H9 (cell line): ENCODE measurements at regions not wholly inside any gene's neighbourhood (a gene's known extent, or its start where the extent isn't known, plus 50 kb on each side); places are given as distances from the start of the nearest gene placed in this dataset.

Experiments
- DNase-seq: peaks from one replicate; pipeline ENCODE4 v3.0.0-alpha.2; 2017
- H2AFZ ChIP-seq: one replicate; pipeline ENCODE4 v1.6.1; 2013; ENCODE audit warnings: mild to moderate bottlenecking, low read length, control low read depth, moderate library complexity
- H2AK5ac ChIP-seq: 2 replicates; pipeline ENCODE4 v1.6.1; 2013; ENCODE audit warnings: low read length, control low read depth, mixed read lengths; ENCODE audit not compliant: insufficient read length
- H2BK120ac ChIP-seq: one replicate; pipeline ENCODE4 v1.6.1; 2013; ENCODE audit warnings: low read depth, mild to moderate bottlenecking, low read length, control low read depth, inconsistent platforms; ENCODE audit not compliant: poor library complexity, severe bottlenecking
- H2BK12ac ChIP-seq: 2 replicates; pipeline ENCODE4 v1.6.1; 2013; ENCODE audit warnings: low read length, control low read depth, mixed read lengths, low read depth; ENCODE audit not compliant: insufficient read length
- H2BK15ac ChIP-seq: 2 replicates; pipeline ENCODE4 v1.6.1; 2013; ENCODE audit warnings: low read depth, low read length, control low read depth
- H2BK20ac ChIP-seq: one replicate; pipeline ENCODE4 v1.6.1; 2013; ENCODE audit warnings: low read depth, mild to moderate bottlenecking, low read length, control low read depth, inconsistent platforms; ENCODE audit not compliant: poor library complexity, severe bottlenecking
- H2BK5ac ChIP-seq: 2 replicates; pipeline ENCODE4 v1.6.1; 2013; ENCODE audit warnings: low read length, control low read depth, mixed read lengths; ENCODE audit not compliant: insufficient read length
- H3K14ac ChIP-seq: 2 replicates; pipeline ENCODE4 v1.6.1; 2013; ENCODE audit warnings: low read length, control low read depth; ENCODE audit not compliant: insufficient read depth
- H3K18ac ChIP-seq: 2 replicates; pipeline ENCODE4 v1.6.1; 2013; ENCODE audit warnings: low read depth, mild to moderate bottlenecking, mixed read lengths, low read length, control low read depth; ENCODE audit not compliant: insufficient read length
- H3K23ac ChIP-seq: 2 replicates; pipeline ENCODE4 v1.6.1; 2013; ENCODE audit warnings: low read length, control low read depth, mixed read lengths, low read depth; ENCODE audit not compliant: insufficient read length
- H3K23me2 ChIP-seq: 2 replicates; pipeline ENCODE4 v1.6.1; 2013; ENCODE audit warnings: low read depth, mild to moderate bottlenecking, mixed read lengths, low read length, control low read depth; ENCODE audit not compliant: insufficient read length, poor library complexity, severe bottlenecking
- H3K27ac ChIP-seq: 2 replicates; pipeline ENCODE4 v1.5.1; 2013; ENCODE audit warnings: low read length, control low read depth, mixed read lengths, low read depth; ENCODE audit not compliant: insufficient read length
- H3K27me3 ChIP-seq: 2 replicates; pipeline ENCODE4 v1.6.1; 2013; ENCODE audit warnings: low read length, control low read depth, inconsistent platforms; ENCODE audit not compliant: insufficient read depth
- H3K4ac ChIP-seq: 2 replicates; pipeline ENCODE4 v1.6.1; 2013; ENCODE audit warnings: low read depth, mild to moderate bottlenecking, control low read depth, inconsistent platforms, low read length, moderate library complexity
- H3K4me1 ChIP-seq: 2 replicates; pipeline ENCODE4 v1.6.1; 2013; ENCODE audit warnings: low read length, control low read depth, inconsistent platforms; ENCODE audit not compliant: insufficient read depth
- H3K4me2 ChIP-seq: 2 replicates; pipeline ENCODE4 v1.6.1; 2013; ENCODE audit warnings: low read length, control low read depth, mixed read lengths; ENCODE audit not compliant: insufficient read length, insufficient read depth
- H3K56ac ChIP-seq: 2 replicates; pipeline ENCODE4 v1.6.1; 2013; ENCODE audit warnings: low read depth, mild to moderate bottlenecking, mixed read lengths, low read length, control low read depth; ENCODE audit not compliant: insufficient read length
- H3K79me1 ChIP-seq: 2 replicates; pipeline ENCODE4 v1.6.1; 2013; ENCODE audit warnings: low read depth, mild to moderate bottlenecking, moderate library complexity, low read length, control low read depth, inconsistent platforms; ENCODE audit not compliant: insufficient read depth, poor library complexity, severe bottlenecking
- H3K79me2 ChIP-seq: 2 replicates; pipeline ENCODE4 v1.6.1; 2013; ENCODE audit warnings: low read length, control low read depth, inconsistent platforms; ENCODE audit not compliant: insufficient read depth
- H3K9ac ChIP-seq: 2 replicates; pipeline ENCODE4 v1.6.1; 2013; ENCODE audit warnings: low read length, control low read depth, mixed read lengths; ENCODE audit not compliant: insufficient read length; ENCODE audit errors: extremely low read depth
- H3K9me3 ChIP-seq: one replicate; pipeline ENCODE4 v1.6.1; 2013; ENCODE audit warnings: low read depth, low read length, inconsistent platforms; ENCODE audit not compliant: control insufficient read depth
- H3T11ph ChIP-seq: one replicate; pipeline ENCODE4 v1.6.1; 2013; ENCODE audit warnings: mild to moderate bottlenecking, low read length, control low read depth, inconsistent platforms
- H4K20me1 ChIP-seq: one replicate; pipeline ENCODE4 v1.6.1; 2013; ENCODE audit not compliant: control insufficient read depth, insufficient read length, insufficient read depth
- H4K5ac ChIP-seq: 2 replicates; pipeline ENCODE4 v1.6.1; 2013; ENCODE audit warnings: low read depth, mild to moderate bottlenecking, mixed read lengths, low read length, control low read depth; ENCODE audit not compliant: insufficient read length
- H4K8ac ChIP-seq: replicated peaks from 2 replicates; pipeline ENCODE4 v1.6.1; 2013; ENCODE audit warnings: low read length, control low read depth, mixed read lengths, low read depth; ENCODE audit not compliant: insufficient read length
- H4K91ac ChIP-seq: 2 replicates; pipeline ENCODE4 v1.6.1; 2013; ENCODE audit warnings: low read depth, mild to moderate bottlenecking, moderate library complexity, mixed read lengths, low read length, control low read depth; ENCODE audit not compliant: insufficient read length
- H3K27ac Mint-ChIP-seq, 3 experiments: 2 replicates in 2 of 3; 3 replicates in 1 of 3; pipeline ENCODE4 v1.8.0; 2020 to 2021; ENCODE audit warnings: mixed read lengths in 3 of 3, mild to moderate bottlenecking in 1 of 3, moderate library complexity in 1 of 3
- H3K27me3 Mint-ChIP-seq: 2 replicates; pipeline ENCODE4 v1.8.0; 2021; ENCODE audit warnings: low read depth, mild to moderate bottlenecking, moderate library complexity, mixed read lengths
- H3K36me3 Mint-ChIP-seq, 3 experiments: 2 replicates in 2 of 3; 3 replicates in 1 of 3; pipeline ENCODE4 v1.8.0; 2020 to 2021; ENCODE audit warnings: low read depth in 3 of 3, mixed read lengths in 3 of 3; ENCODE audit not compliant: insufficient read depth in 1 of 3
- H3K4me1 Mint-ChIP-seq, 2 experiments: 2 replicates each; pipeline ENCODE4 v1.8.0; 2020; ENCODE audit warnings: mixed read lengths in 2 of 2
- H3K4me3 Mint-ChIP-seq, 2 experiments: 2 replicates in 1 of 2; 3 replicates in 1 of 2; pipeline ENCODE4 v1.8.0; 2020 to 2021; ENCODE audit warnings: mild to moderate bottlenecking in 2 of 2, mixed read lengths in 2 of 2, moderate library complexity in 1 of 2
- H3K9me3 Mint-ChIP-seq, 2 experiments: 2 replicates in 1 of 2; 3 replicates in 1 of 2; pipeline ENCODE4 v1.8.0; 2020; ENCODE audit warnings: mild to moderate bottlenecking in 2 of 2, mixed read lengths in 2 of 2, moderate library complexity in 1 of 2
- WGBS: extraction: QIAGEN DNeasy Blood & Tissue Kit; methylation state at CpG from one replicate; pipeline ENCODE4 v1.1.7; 2013; ENCODE audit warnings: missing lambda C conversion rate, low lambda C conversion rate, mixed read lengths; ENCODE audit not compliant: insufficient read length; ENCODE audit errors: extremely low coverage; 5-methylcytosine and 5-hydroxymethylcytosine counted together
- TF ChIP-seq, protein P1 (sequence below): fragments of 200-600 bp; sonication (generic); conservative IDR thresholded peaks from 3 replicates; pipeline ENCODE4 v1.8.0; 2021; ENCODE audit warnings: antibody characterized with exemption, mild to moderate bottlenecking

DNA sequence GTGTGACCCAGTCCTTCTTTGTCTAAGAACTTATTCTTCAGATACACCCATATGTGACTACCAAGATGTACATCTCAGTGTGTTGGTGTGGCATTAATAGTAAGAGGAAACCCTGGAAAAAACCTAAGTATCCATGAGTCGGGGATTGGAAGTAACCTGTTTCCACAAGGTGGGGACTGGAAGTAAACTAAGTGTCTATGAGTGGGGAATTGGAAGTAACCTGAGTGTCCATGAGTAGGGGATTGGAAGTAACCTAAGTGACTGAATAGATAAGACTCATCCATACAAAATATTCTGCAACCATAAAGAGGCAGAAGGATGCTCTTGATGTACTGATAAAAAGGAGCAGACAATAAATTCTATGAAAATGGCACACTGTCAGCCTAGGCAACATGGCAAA, 184.7 kb downstream of the PHETA1 start:
- no peak overlapping the region for H3K18ac ChIP-seq
- H3K9me3 Mint-ChIP-seq: no peaks in the 10 kb centered on the region
- H3K27me3 Mint-ChIP-seq: no peaks in the 10 kb centered on the region; the same call in 1 of the 2 replicates
- no peak overlapping the region for H3K4me2 ChIP-seq
- peaks cover 5% of the 10 kb centered on the region for H4K20me1 ChIP-seq
- no peak overlapping the region for H2BK5ac ChIP-seq
- DNase-seq: no peak
- no peak overlapping the region for H3K9ac ChIP-seq
- peaks cover 6 to 23% of the 10 kb centered on the region in 2 experiments; a peak in 3 of 4 replicates for H3K4me1 Mint-ChIP-seq
- H2AK5ac ChIP-seq: no peak overlapping the region
- H3K14ac ChIP-seq: no peak overlapping the region
- H3K9me3 ChIP-seq: no peaks in the 10 kb centered on the region
- TF ChIP-seq, protein P1, sequence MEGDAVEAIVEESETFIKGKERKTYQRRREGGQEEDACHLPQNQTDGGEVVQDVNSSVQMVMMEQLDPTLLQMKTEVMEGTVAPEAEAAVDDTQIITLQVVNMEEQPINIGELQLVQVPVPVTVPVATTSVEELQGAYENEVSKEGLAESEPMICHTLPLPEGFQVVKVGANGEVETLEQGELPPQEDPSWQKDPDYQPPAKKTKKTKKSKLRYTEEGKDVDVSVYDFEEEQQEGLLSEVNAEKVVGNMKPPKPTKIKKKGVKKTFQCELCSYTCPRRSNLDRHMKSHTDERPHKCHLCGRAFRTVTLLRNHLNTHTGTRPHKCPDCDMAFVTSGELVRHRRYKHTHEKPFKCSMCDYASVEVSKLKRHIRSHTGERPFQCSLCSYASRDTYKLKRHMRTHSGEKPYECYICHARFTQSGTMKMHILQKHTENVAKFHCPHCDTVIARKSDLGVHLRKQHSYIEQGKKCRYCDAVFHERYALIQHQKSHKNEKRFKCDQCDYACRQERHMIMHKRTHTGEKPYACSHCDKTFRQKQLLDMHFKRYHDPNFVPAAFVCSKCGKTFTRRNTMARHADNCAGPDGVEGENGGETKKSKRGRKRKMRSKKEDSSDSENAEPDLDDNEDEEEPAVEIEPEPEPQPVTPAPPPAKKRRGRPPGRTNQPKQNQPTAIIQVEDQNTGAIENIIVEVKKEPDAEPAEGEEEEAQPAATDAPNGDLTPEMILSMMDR: no peak
- no peak overlapping the region for H4K5ac ChIP-seq
- no peaks in the 10 kb centered on the region for H3K27me3 ChIP-seq
- no peak overlapping the region for H3K56ac ChIP-seq
- H3K27ac Mint-ChIP-seq: no peak overlapping the region
- no peak overlapping the region for H3K27ac ChIP-seq
- H3T11ph ChIP-seq: no peak overlapping the region
- no peak overlapping the region for H2BK20ac ChIP-seq
- no peak overlapping the region for H2AFZ ChIP-seq
- H4K91ac ChIP-seq: no peak overlapping the region
- no peak overlapping the region for H3K4me3 Mint-ChIP-seq
- H3K79me1 ChIP-seq: no peaks in the 10 kb centered on the region
- no peak overlapping the region for H3K23ac ChIP-seq
- no peaks in the 10 kb centered on the region for H3K23me2 ChIP-seq
- H2BK12ac ChIP-seq: no peak overlapping the region
- no peak overlapping the region for H2BK15ac ChIP-seq
- H4K8ac ChIP-seq: no peak overlapping the region
- H3K4ac ChIP-seq: no peak overlapping the region
- H3K79me2 ChIP-seq: no peaks in the 10 kb centered on the region
- H3K4me1 ChIP-seq: no peaks in the 10 kb centered on the region
- no peaks in the 10 kb centered on the region; a peak in 2 of 7 replicates for H3K36me3 Mint-ChIP-seq
- H2BK120ac ChIP-seq: no peak overlapping the region
- WGBS: no CpG with 5 or more reads among the region's 1 CpG
